GM19397 (cell line): ENCODE measurements at regions not wholly inside any gene's neighbourhood (a gene's known extent, or its start where the extent isn't known, plus 50 kb on each side); places are given as distances from the start of the nearest gene placed in this dataset.
"Not testable (repeated sequence)": the region's sequence is repeated elsewhere in the genome, so short reads cannot be mapped to it uniquely, and the experiment has no call there.

Experiments
- ATAC-seq: cut with Tn5 transposase; IDR thresholded peaks from one replicate; pipeline ENCODE4 v1.9.1; 2021; ENCODE audit warnings: mild to moderate bottlenecking, moderate library complexity; ENCODE audit not compliant: unreplicated experiment

- peak; percentile 91 for ATAC-seq
Observed at GRCh38 chr2:174697255-174697654, 67.0 kb downstream of the CHRNA1 start.

GRCh38 chr2:174694920-174695319 is 69.4 kb downstream of the CHRNA1 start:
- no peak for ATAC-seq

GRCh38 chr2:174694196-174694878 is 69.9 kb downstream of the CHRNA1 start:
- ATAC-seq = no peak

GRCh38 chr2:174693344-174693743 is 70.9 kb downstream of the CHRNA1 start:
- no peak for ATAC-seq

- ATAC-seq = no peak
Observed at GRCh38 chr2:174692256-174692919, 71.9 kb downstream of the CHRNA1 start.

- ATAC-seq = no peak
Observed at GRCh38 chr2:174691201-174691779, 73.0 kb downstream of the CHRNA1 start.

GRCh38 chr2:174690026-174690425 is 74.2 kb downstream of the CHRNA1 start:
- ATAC-seq = no peak

- no peak for ATAC-seq
Observed at GRCh38 chr2:174688079-174688478, 76.2 kb downstream of the CHRNA1 start.

GRCh38 chr2:174686430-174686829 is 77.8 kb downstream of the CHRNA1 start:
- no peak for ATAC-seq

GRCh38 chr2:174683392-174683759 is 80.9 kb downstream of the CHRNA1 start:
- no peak for ATAC-seq

- peak; percentile 63 for ATAC-seq
Observed at GRCh38 chr2:174682578-174683391, 81.5 kb downstream of the CHRNA1 start.

GRCh38 chr2:174682007-174682577 is 82.2 kb downstream of the CHRNA1 start:
- peak; percentile 50 for ATAC-seq

- ATAC-seq = no peak
Observed at GRCh38 chr2:174681099-174682006, 82.9 kb downstream of the CHRNA1 start.

- no peak for ATAC-seq
Observed at GRCh38 chr2:174680221-174680620, 82.6 kb upstream of the WIPF1 start.

- no peak for ATAC-seq
Observed at GRCh38 chr2:174678395-174678794, 80.8 kb upstream of the WIPF1 start.

GRCh38 chr2:174675615-174676014 is 78.0 kb upstream of the WIPF1 start:
- ATAC-seq = no peak

GRCh38 chr2:174673876-174674275 is 76.3 kb upstream of the WIPF1 start:
- ATAC-seq = no peak

GRCh38 chr2:174673440-174673839 is 75.8 kb upstream of the WIPF1 start:
- ATAC-seq = no peak

GRCh38 chr2:174671532-174671931 is 73.9 kb upstream of the WIPF1 start:
- ATAC-seq = not testable (repeated sequence)

- no peak for ATAC-seq
Observed at GRCh38 chr2:174670446-174670845, 72.8 kb upstream of the WIPF1 start.
